Keratinocyte (primary cell): ENCODE measurements at regions not wholly inside any gene's neighbourhood (a gene's known extent, or its start where the extent isn't known, plus 50 kb on each side); places are given as distances from the start of the nearest gene placed in this dataset.

Experiments
- DNase-seq: peaks from one replicate; pipeline ENCODE4 v3.0.0-alpha.2; 2011; ENCODE audit warnings: low read depth, missing footprints, low spot score
- FAIRE-seq: peaks from 2 replicates; lab custom pipeline; 2011; peaks lifted over from hg19 to GRCh38; lab: Jason Lieb, UNC
- H2AFZ ChIP-seq: 2 replicates; pipeline ENCODE4 v1.6.0; 2012; ENCODE audit warnings: low read length, control low read depth, inconsistent platforms; ENCODE audit not compliant: control insufficient read depth
- H3K27ac ChIP-seq: 2 replicates; pipeline ENCODE4 v1.5.1; 2011; ENCODE audit warnings: low read length; ENCODE audit not compliant: control insufficient read depth, insufficient read depth
- H3K27me3 ChIP-seq: 3 replicates; pipeline ENCODE4 v1.6.0; 2011; ENCODE audit warnings: low read length; ENCODE audit not compliant: control insufficient read depth, insufficient read depth; ENCODE audit errors: extremely low read depth
- H3K36me3 ChIP-seq, 2 experiments: 2 replicates in 1 of 2; 3 replicates in 1 of 2; pipeline ENCODE4 v1.5.1; 2011; ENCODE audit warnings: low read length in 2 of 2, mild to moderate bottlenecking in 1 of 2; ENCODE audit not compliant: control insufficient read depth in 2 of 2, insufficient read depth in 2 of 2; ENCODE audit errors: extremely low read depth in 1 of 2
- H3K4me1 ChIP-seq: 3 replicates; pipeline ENCODE4 v1.5.1; 2011; ENCODE audit warnings: low read length; ENCODE audit not compliant: control insufficient read depth, insufficient read depth; ENCODE audit errors: extremely low read depth
- H3K4me2 ChIP-seq: 3 replicates; pipeline ENCODE4 v1.6.0; 2011; ENCODE audit warnings: low read depth, low read length; ENCODE audit not compliant: control insufficient read depth, insufficient read depth; ENCODE audit errors: extremely low read depth
- H3K4me3 ChIP-seq, 3 experiments: fragments of 200-600 bp in 1 of 3; sonication (generic) in 1 of 3; 2 replicates in 2 of 3; 3 replicates in 1 of 3; pipeline ENCODE4 v1.5.1; 2011 to 2016; ENCODE audit warnings: low read length in 3 of 3, mild to moderate bottlenecking in 3 of 3, control low read depth in 2 of 3, inconsistent platforms in 1 of 3, low read depth in 1 of 3, mixed read lengths in 1 of 3, mixed run types in 1 of 3, moderate library complexity in 1 of 3; ENCODE audit not compliant: control insufficient read depth in 2 of 3, insufficient read depth in 2 of 3; ENCODE audit errors: extremely low read depth in 1 of 3
- H3K79me2 ChIP-seq: 2 replicates; pipeline ENCODE4 v1.6.0; 2012; ENCODE audit warnings: low read length; ENCODE audit not compliant: control insufficient read depth, insufficient read depth
- H3K9ac ChIP-seq: 3 replicates; pipeline ENCODE4 v1.6.0; 2011; ENCODE audit warnings: low read length; ENCODE audit not compliant: control insufficient read depth, insufficient read depth; ENCODE audit errors: extremely low read depth
- H3K9me1 ChIP-seq: 3 replicates; pipeline ENCODE4 v1.6.0; 2011; ENCODE audit warnings: low read length; ENCODE audit not compliant: control insufficient read depth, insufficient read depth; ENCODE audit errors: extremely low read depth
- H3K9me3 ChIP-seq: 2 replicates; pipeline ENCODE4 v1.5.1; 2012; ENCODE audit warnings: low read depth, low read length; ENCODE audit not compliant: control insufficient read depth
- H4K20me1 ChIP-seq: 3 replicates; pipeline ENCODE4 v1.6.0; 2011; ENCODE audit warnings: low read length; ENCODE audit not compliant: control insufficient read depth, insufficient read depth; ENCODE audit errors: extremely low read depth
- CTCF ChIP-seq, 3 experiments: IDR thresholded peaks in 1 of 3; conservative IDR thresholded peaks in 1 of 3; optimal IDR thresholded peaks in 1 of 3; 2 replicates in 2 of 3; 3 replicates in 1 of 3; pipeline versions ENCODE3 to v1.5.1; 2011; ENCODE audit warnings: low read length in 3 of 3, mild to moderate bottlenecking in 3 of 3, moderate library complexity in 2 of 3, control low read depth in 1 of 3, inconsistent platforms in 1 of 3; ENCODE audit not compliant: insufficient read depth in 2 of 3; ENCODE audit errors: extremely low read depth in 1 of 3
- EZH2 ChIP-seq: IDR thresholded peaks from one replicate; pipeline ENCODE4 v1.6.1; 2012; ENCODE audit warnings: inconsistent platforms, mild to moderate bottlenecking, low read length, moderate library complexity
- dilution Hi-C: fragments of 300-500 bp; cut with MboI; formaldehyde crosslinking; loops from one replicate; pipeline ENCODE4 v1.7.0; 2020; ENCODE audit warnings: low sequenced_read_pairs; ENCODE audit not compliant: extremely low pct_ligation_motif_present

GRCh38 chr6:169991031-169991390 lies 239.6 kb downstream of the ERMARD start:
- Histone ChIP-seq H3K4me3 (no peak overlapping the region), H2AFZ (no peak overlapping the region), H3K4me1 (no peaks in the 10 kb centered on the region), H3K27ac (no peak overlapping the region), H4K20me1 (no peaks in the 10 kb centered on the region), H3K36me3 (no peaks in the 10 kb centered on the region), H3K9ac (no peak overlapping the region), H3K27me3 (no peaks in the 10 kb centered on the region), H3K4me2 (no peak overlapping the region), H3K9me1 (no peaks in the 10 kb centered on the region), H3K9me3 (no peaks in the 10 kb centered on the region), H3K79me2 (no peaks in the 10 kb centered on the region)
- FAIRE-seq (no peak), DNase-seq (no peak)
- dilution Hi-C loops: no loop called here
- TF ChIP-seq CTCF (optimal IDR thresholded peaks at IDR 0.05 in 1 of 3, IDR thresholded peaks at IDR 0.05 in 1 of 3, conservative IDR thresholded peaks at IDR 0.05 in 1 of 3; ENCODE audit: extremely low read depth in 1 of 3, insufficient read depth in 2 of 3, low read length in 3 of 3) (no peak), EZH2 (no peak)

- Histone ChIP-seq H3K9me3 (no peaks in the 10 kb centered on the region), H3K9ac (no peak overlapping the region), H3K4me3 (no peak overlapping the region), H3K9me1 (no peaks in the 10 kb centered on the region), H2AFZ (no peak overlapping the region), H3K4me1 (no peaks in the 10 kb centered on the region), H3K4me2 (no peak overlapping the region), H4K20me1 (no peaks in the 10 kb centered on the region), H3K36me3 (no peaks in the 10 kb centered on the region), H3K27me3 (no peaks in the 10 kb centered on the region), H3K27ac (no peak overlapping the region), H3K79me2 (no peaks in the 10 kb centered on the region)
- no peak for DNase-seq
- dilution Hi-C loops: no loop called here
- no peak for FAIRE-seq
- TF ChIP-seq CTCF (optimal IDR thresholded peaks at IDR 0.05 in 1 of 3, IDR thresholded peaks at IDR 0.05 in 1 of 3, conservative IDR thresholded peaks at IDR 0.05 in 1 of 3; ENCODE audit: extremely low read depth in 1 of 3, insufficient read depth in 2 of 3, low read length in 3 of 3): no peak
- no peak for TF ChIP-seq EZH2
Observed at GRCh38 chr6:169990095-169991030, 238.9 kb downstream of the ERMARD start.
